ENCODE measurements at regions not wholly inside any gene's neighbourhood (a gene's known extent, or its start where the extent isn't known, plus 50 kb on each side); places are given as distances from the start of the nearest gene placed in this dataset.

DNA sequence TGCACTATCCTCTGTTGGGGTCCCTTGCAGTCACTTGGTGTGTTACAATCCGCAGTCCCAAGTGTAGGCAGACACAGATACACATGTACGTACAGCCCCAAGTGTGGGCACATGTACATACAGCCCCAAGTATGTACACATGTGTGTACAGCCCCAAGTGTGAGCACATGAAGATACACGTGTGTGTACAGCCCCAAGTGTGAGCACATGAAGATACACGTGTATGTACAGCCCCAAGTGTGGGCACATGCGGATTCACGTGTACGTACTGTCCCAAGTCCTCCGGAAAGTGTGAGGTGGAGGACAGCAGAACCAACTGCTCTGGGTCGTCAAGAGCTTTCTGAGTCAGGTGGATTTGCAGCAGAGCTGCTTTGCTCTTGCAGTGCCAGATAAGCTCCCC lies 440.0 kb downstream of the ZNF516 start:
- TF ChIP-seq, protein P1, sequence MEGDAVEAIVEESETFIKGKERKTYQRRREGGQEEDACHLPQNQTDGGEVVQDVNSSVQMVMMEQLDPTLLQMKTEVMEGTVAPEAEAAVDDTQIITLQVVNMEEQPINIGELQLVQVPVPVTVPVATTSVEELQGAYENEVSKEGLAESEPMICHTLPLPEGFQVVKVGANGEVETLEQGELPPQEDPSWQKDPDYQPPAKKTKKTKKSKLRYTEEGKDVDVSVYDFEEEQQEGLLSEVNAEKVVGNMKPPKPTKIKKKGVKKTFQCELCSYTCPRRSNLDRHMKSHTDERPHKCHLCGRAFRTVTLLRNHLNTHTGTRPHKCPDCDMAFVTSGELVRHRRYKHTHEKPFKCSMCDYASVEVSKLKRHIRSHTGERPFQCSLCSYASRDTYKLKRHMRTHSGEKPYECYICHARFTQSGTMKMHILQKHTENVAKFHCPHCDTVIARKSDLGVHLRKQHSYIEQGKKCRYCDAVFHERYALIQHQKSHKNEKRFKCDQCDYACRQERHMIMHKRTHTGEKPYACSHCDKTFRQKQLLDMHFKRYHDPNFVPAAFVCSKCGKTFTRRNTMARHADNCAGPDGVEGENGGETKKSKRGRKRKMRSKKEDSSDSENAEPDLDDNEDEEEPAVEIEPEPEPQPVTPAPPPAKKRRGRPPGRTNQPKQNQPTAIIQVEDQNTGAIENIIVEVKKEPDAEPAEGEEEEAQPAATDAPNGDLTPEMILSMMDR (conservative IDR thresholded peaks at IDR 0.05; ENCODE audit: low read length) = no peak
- H3K4me3 ChIP-seq (ENCODE audit: low read length) = no peak overlapping the region
- no peak for DNase-seq (ENCODE audit: low read depth)

DNA sequence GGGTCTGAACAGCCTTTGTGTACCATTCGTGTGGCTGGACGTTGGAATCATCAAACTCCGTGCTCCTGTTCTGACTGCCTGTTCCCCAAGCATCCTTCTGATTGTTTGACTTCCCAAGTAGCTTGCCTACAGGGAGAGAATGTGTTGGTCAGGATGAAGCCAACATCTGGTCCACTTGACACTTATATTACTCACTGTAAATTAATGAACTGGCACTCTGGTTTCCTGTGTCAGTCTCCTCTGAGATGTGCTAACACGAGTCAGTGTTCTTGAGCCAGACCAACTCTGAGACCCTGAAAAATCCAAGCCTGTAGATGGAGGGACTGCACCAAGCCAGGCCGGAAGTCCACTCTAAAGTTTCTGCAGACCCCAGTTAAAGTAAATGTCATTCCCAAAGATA lies 440.9 kb downstream of the ZNF516 start:
- H3K4me3 ChIP-seq (ENCODE audit: low read length) = no peak overlapping the region
- DNase-seq (ENCODE audit: low read depth) = no peak
- TF ChIP-seq, protein P1 (conservative IDR thresholded peaks at IDR 0.05; ENCODE audit: low read length) = no peak

DNA sequence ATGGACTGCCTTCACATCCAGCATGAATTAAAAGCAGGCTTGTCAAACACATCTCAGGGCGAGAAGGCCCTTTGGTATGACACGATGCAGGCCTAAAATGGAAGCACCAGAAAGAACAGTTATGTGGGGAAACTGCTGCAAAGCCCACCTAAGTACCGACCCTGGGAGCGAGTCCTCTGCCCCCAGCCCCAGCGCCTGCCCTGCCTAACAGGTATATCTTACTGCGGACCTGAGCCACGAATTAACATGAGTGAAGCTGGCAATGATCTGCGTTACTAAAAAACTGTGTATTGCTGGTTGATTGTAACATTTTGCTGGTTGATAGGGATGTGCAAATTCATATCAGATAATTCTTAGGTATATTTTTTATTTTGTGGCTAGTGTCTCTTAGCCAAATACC lies 441.5 kb downstream of the ZNF516 start:
- DNase-seq (ENCODE audit: low read depth) = no peak
- no peak overlapping the region for H3K4me3 ChIP-seq (ENCODE audit: low read length)
- TF ChIP-seq, protein P1 (conservative IDR thresholded peaks at IDR 0.05; ENCODE audit: low read length) = no peak

DNA sequence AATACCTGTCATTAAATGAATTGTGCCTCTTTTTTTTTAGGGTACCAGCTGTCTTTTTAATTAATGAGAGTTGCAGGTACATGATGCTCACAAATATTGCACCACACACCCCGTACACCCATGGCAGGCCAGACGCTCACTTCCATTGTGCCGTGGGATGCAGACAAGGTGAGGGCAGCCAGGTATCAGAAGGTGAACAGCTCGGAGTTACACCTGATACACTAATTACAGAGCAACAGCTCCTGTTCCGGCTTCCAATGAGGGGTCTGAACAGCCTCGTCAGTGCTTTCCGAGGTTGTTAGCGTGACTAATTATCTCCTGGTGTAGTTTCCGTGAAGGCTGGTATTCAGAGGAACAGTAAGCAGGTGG lies 442.8 kb downstream of the ZNF516 start:
- TF ChIP-seq, protein P1 (conservative IDR thresholded peaks at IDR 0.05; ENCODE audit: low read length) = no peak
- no peak overlapping the region for H3K4me3 ChIP-seq (ENCODE audit: low read length)
- DNase-seq (ENCODE audit: low read depth) = no peak

DNA sequence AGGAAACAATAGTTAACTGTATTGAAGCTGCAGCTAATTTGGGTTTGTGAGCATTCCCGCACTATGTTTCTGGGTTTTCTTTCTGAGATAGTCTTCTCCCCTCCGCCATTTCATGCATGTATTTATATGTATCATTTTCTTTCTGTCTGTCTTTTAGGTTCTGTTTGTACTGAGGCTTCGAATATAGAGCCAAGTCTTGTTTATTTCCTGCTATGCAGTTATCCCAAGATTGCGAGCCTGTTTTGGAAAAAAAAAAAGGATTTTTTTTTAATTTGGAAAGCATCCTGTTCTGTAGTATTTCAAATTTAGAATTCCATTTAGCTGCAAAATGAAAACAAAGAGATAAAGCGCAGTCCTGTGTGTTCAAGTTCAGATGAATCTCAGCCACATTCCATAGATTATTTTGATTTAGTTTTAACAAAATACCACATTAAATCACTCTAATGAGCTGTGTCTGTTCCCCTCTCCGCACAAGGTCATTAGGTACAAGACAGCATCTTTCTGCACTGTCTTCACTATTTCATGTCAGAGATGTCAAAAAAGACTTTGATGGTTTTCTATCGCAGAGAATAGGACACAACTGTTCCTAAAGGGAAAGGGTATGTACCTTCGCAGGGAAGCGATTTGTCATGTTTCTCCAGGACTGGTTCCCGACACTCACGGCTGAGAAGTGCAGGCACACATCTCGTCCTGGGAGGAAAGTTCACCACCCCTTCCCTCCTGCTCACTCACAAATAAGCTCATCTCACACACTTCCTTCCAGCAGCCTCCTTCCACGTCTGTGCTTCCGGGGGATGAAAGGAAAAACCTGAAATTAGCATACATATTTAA lies 443.4 kb downstream of the ZNF516 start:
- no peak overlapping the region for H3K4me3 ChIP-seq (ENCODE audit: low read length)
- TF ChIP-seq, protein P1 (conservative IDR thresholded peaks at IDR 0.05; ENCODE audit: low read length) = no peak
- no peak for DNase-seq (ENCODE audit: low read depth)

DNA sequence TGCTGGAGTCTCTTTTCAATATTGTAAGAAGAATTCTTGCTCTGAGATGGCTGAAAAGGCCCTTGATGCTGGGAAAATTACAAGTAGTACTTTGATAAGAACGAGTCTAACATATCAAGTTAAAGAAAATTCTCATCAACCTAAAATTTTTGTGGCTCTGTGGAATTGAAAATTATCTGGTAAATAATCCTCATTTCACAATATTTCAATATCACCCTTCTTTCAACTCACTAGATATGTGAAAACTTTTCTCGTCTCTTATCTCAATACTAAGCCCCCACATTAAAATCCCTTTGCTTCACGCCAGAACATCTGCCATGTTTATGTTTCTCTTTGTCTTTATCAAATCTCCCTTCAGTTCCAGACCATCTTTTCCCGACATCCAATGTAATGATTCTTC lies 448.8 kb downstream of the ZNF516 start:
- TF ChIP-seq, protein P1 (conservative IDR thresholded peaks at IDR 0.05; ENCODE audit: low read length) = no peak
- H3K4me3 ChIP-seq (ENCODE audit: low read length) = no peak overlapping the region
- DNase-seq (ENCODE audit: low read depth) = no peak

DNA sequence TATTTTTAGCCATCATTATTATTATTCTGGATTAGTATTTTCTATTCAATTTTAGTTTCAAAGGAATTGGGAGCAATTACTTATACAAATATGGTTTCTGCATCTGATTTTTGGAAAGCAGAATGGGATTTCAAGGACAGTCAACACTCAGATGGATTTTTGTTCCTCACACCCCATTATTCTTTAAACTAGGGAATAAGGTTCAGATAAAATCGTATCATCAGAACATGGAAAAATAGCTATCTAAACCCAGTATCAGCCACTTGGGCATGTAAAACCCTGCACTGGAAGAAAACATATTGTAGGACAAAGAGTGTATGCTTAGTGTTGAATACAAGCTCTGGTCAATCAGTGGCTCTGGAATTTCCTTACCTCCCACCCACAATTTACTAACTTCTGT lies 452.5 kb downstream of the ZNF516 start:
- TF ChIP-seq, protein P1 (conservative IDR thresholded peaks at IDR 0.05; ENCODE audit: low read length) = no peak
- H3K4me3 ChIP-seq (ENCODE audit: low read length) = no peak overlapping the region
- DNase-seq (ENCODE audit: low read depth) = no peak

All from AG10803 (cell line).